ENCODE measurements at regions not wholly inside any gene's neighbourhood (a gene's known extent, or its start where the extent isn't known, plus 50 kb on each side); places are given as distances from the start of the nearest gene placed in this dataset.

- TF ChIP-seq CTCF (IDR thresholded peaks at IDR 0.05) (no peak), POLR2A (IDR thresholded peaks at IDR 0.05) (no peak), POLR2AphosphoS5 (IDR thresholded peaks at IDR 0.05) (no peak)
These were observed 110.0 kb downstream of the PDGFA start for GRCh38 chr7:409339-410281.

Data from prostate gland (tissue), 2 donors.